BLaER1 treated with 17β-estradiol and CSF1 and Interleukin-3, amounts not matched to agents 10 nM and 100 nM (cell line): ENCODE measurements at regions not wholly inside any gene's neighbourhood (a gene's known extent, or its start where the extent isn't known, plus 50 kb on each side); places are given as distances from the start of the nearest gene placed in this dataset.

ENCODE experiments used
- H3K27ac ChIP-seq, 11 experiments: shearing (Covaris generic); formaldehyde crosslinking; 2 replicates each; pipeline ENCODE4 v1.8.1; 2022
- H3K27me3 ChIP-seq, 11 experiments: shearing (Covaris generic); formaldehyde crosslinking; 2 replicates each; pipeline ENCODE4 v1.8.1; 2022
- H3K36me3 ChIP-seq, 11 experiments: shearing (Covaris generic); formaldehyde crosslinking; 2 replicates each; pipeline ENCODE4 v1.8.1; 2022
- H3K4me1 ChIP-seq, 10 experiments: shearing (Covaris generic); formaldehyde crosslinking; 2 replicates each; pipeline ENCODE4 v1.8.1; 2022
- H3K4me2 ChIP-seq, 11 experiments: shearing (Covaris generic); formaldehyde crosslinking; 2 replicates each; pipeline ENCODE4 v1.8.1; 2022
- H3K4me3 ChIP-seq, 10 experiments: shearing (Covaris generic); formaldehyde crosslinking; 2 replicates each; pipeline ENCODE4 v1.8.1; 2022
- H3K9ac ChIP-seq, 11 experiments: shearing (Covaris generic); formaldehyde crosslinking; 2 replicates each; pipeline ENCODE4 v1.8.1; 2022
- H3K9me3 ChIP-seq, 11 experiments: shearing (Covaris generic); formaldehyde crosslinking; replicated peaks in 1 of 11; 2 replicates each; pipeline ENCODE4 v1.8.1; 2022
- H4K20me1 ChIP-seq, 11 experiments: shearing (Covaris generic); formaldehyde crosslinking; 2 replicates each; pipeline ENCODE4 v1.8.1; 2022
- Cebpa-rat ChIP-seq, 11 experiments: shearing (Covaris generic); IDR thresholded peaks; 2 replicates each; pipeline ENCODE4 v1.8.1; 2022

- H3K27ac ChIP-seq = no peak overlapping the region
- H3K9ac ChIP-seq = no peak overlapping the region
- H3K27me3 ChIP-seq = no peaks in the 10 kb centered on the region
- no peaks in the 10 kb centered on the region for H3K4me1 ChIP-seq
- H3K4me2 ChIP-seq = no peak overlapping the region
- H3K36me3 ChIP-seq = no peaks in the 10 kb centered on the region
- no peaks in the 10 kb centered on the region for H4K20me1 ChIP-seq
- TF ChIP-seq Cebpa-rat (IDR thresholded peaks at IDR 0.05) = no peak
- no peak overlapping the region for H3K4me3 ChIP-seq
- peaks cover 0 to 9% (median 1%) of the 10 kb centered on the region in 11 experiments; a peak in 8 of 22 replicates for H3K9me3 ChIP-seq
Measured at GRCh38 chr5:163825661-163826060, 320.2 kb downstream of the MAT2B start.

GRCh38 chr5:163826201-163826600 is 320.8 kb downstream of the MAT2B start:
- TF ChIP-seq Cebpa-rat (IDR thresholded peaks at IDR 0.05) = no peak
- no peaks in the 10 kb centered on the region for H3K4me1 ChIP-seq
- H3K9ac ChIP-seq = no peak overlapping the region
- no peak overlapping the region for H3K4me3 ChIP-seq
- no peak overlapping the region for H3K4me2 ChIP-seq
- no peak overlapping the region for H3K27ac ChIP-seq
- no peaks in the 10 kb centered on the region for H3K36me3 ChIP-seq
- H3K9me3 ChIP-seq = peaks cover 0 to 7% (median 0%) of the 10 kb centered on the region in 11 experiments; a peak in 5 of 22 replicates
- H3K27me3 ChIP-seq = no peaks in the 10 kb centered on the region
- H4K20me1 ChIP-seq = no peaks in the 10 kb centered on the region

GRCh38 chr5:163832155-163832554 is 326.7 kb downstream of the MAT2B start:
- Histone ChIP-seq H3K27ac (no peak overlapping the region), H3K9ac (no peak overlapping the region), H3K9me3 (peaks cover 0 to 2% (median under 1%) of the 10 kb centered on the region in 11 experiments; a peak in 6 of 22 replicates), H3K4me2 (no peak overlapping the region), H3K4me3 (no peak overlapping the region), H3K36me3 (no peaks in the 10 kb centered on the region), H3K27me3 (no peaks in the 10 kb centered on the region), H4K20me1 (no peaks in the 10 kb centered on the region), H3K4me1 (peaks cover 0 to 4% (median 2%) of the 10 kb centered on the region in 10 experiments; a peak in 16 of 20 replicates)
- TF ChIP-seq Cebpa-rat (IDR thresholded peaks at IDR 0.05) = no peak

- no peak for TF ChIP-seq Cebpa-rat (IDR thresholded peaks at IDR 0.05)
- Histone ChIP-seq H3K36me3 (no peaks in the 10 kb centered on the region), H3K9me3 (peaks cover 4 to 17% (median 9%) of the 10 kb centered on the region in 11 experiments; a peak in 10 of 22 replicates), H3K27me3 (no peaks in the 10 kb centered on the region), H4K20me1 (no peaks in the 10 kb centered on the region), H3K4me2 (no peak overlapping the region), H3K9ac (no peak overlapping the region), H3K4me1 (peaks cover 0 to 13% (median 9%) of the 10 kb centered on the region in 10 experiments; a peak in 16 of 20 replicates), H3K27ac (no peak overlapping the region), H3K4me3 (no peak overlapping the region)
Measured at GRCh38 chr5:163838738-163839137, 333.3 kb downstream of the MAT2B start.

- Histone ChIP-seq H3K9me3 (no peaks in the 10 kb centered on the region), H3K9ac (no peak overlapping the region), H3K4me2 (no peak overlapping the region), H3K27ac (no peak overlapping the region), H3K27me3 (no peaks in the 10 kb centered on the region), H4K20me1 (no peaks in the 10 kb centered on the region), H3K4me1 (no peaks in the 10 kb centered on the region), H3K36me3 (no peaks in the 10 kb centered on the region), H3K4me3 (no peak overlapping the region)
- TF ChIP-seq Cebpa-rat (IDR thresholded peaks at IDR 0.05) = no peak
Measured at GRCh38 chr5:163846512-163846911, 341.1 kb downstream of the MAT2B start.

GRCh38 chr5:163855754-163856153 is 350.3 kb downstream of the MAT2B start:
- no peaks in the 10 kb centered on the region for H4K20me1 ChIP-seq
- H3K27ac ChIP-seq = no peak overlapping the region
- H3K9ac ChIP-seq = no peak overlapping the region
- no peaks in the 10 kb centered on the region for H3K36me3 ChIP-seq
- H3K4me1 ChIP-seq = no peaks in the 10 kb centered on the region
- H3K27me3 ChIP-seq = no peaks in the 10 kb centered on the region
- no peak overlapping the region for H3K4me3 ChIP-seq
- TF ChIP-seq Cebpa-rat (IDR thresholded peaks at IDR 0.05) = no peak
- no peak overlapping the region for H3K4me2 ChIP-seq
- H3K9me3 ChIP-seq = peaks cover 22 to 75% (median 37%) of the 10 kb centered on the region in 11 experiments

GRCh38 chr5:163861670-163862069 is 356.3 kb downstream of the MAT2B start:
- Histone ChIP-seq H3K4me1 (peaks cover 0 to 4% (median 0%) of the 10 kb centered on the region in 10 experiments; a peak in 1 of 20 replicates), H3K4me3 (no peak overlapping the region), H3K27me3 (no peaks in the 10 kb centered on the region), H3K36me3 (no peaks in the 10 kb centered on the region), H4K20me1 (no peaks in the 10 kb centered on the region), H3K9me3 (peaks cover 5 to 35% (median 12%) of the 10 kb centered on the region in 11 experiments), H3K9ac (no peak overlapping the region), H3K27ac (no peak overlapping the region), H3K4me2 (no peak overlapping the region)
- TF ChIP-seq Cebpa-rat (IDR thresholded peaks at IDR 0.05) = no peak

- Histone ChIP-seq H3K4me2 (no peak overlapping the region), H4K20me1 (no peaks in the 10 kb centered on the region), H3K4me3 (no peak overlapping the region), H3K9ac (no peak overlapping the region), H3K4me1 (no peaks in the 10 kb centered on the region), H3K27me3 (no peaks in the 10 kb centered on the region), H3K36me3 (no peaks in the 10 kb centered on the region), H3K9me3 (no peaks in the 10 kb centered on the region), H3K27ac (no peak overlapping the region)
- no peak for TF ChIP-seq Cebpa-rat (IDR thresholded peaks at IDR 0.05)
Measured at GRCh38 chr5:163867324-163867723, 361.9 kb downstream of the MAT2B start.

GRCh38 chr5:163867738-163868137 is 362.3 kb downstream of the MAT2B start:
- no peaks in the 10 kb centered on the region for H3K9me3 ChIP-seq
- no peaks in the 10 kb centered on the region for H3K4me1 ChIP-seq
- H4K20me1 ChIP-seq = no peaks in the 10 kb centered on the region
- H3K27ac ChIP-seq = no peak overlapping the region
- H3K9ac ChIP-seq = no peak overlapping the region
- no peaks in the 10 kb centered on the region for H3K27me3 ChIP-seq
- no peak overlapping the region for H3K4me2 ChIP-seq
- H3K4me3 ChIP-seq = no peak overlapping the region
- no peak for TF ChIP-seq Cebpa-rat (IDR thresholded peaks at IDR 0.05)
- no peaks in the 10 kb centered on the region for H3K36me3 ChIP-seq

- Histone ChIP-seq H3K4me1 (peaks cover 0 to 5% (median 0%) of the 10 kb centered on the region in 10 experiments; a peak in 6 of 20 replicates), H3K9me3 (no peaks in the 10 kb centered on the region), H3K27me3 (no peaks in the 10 kb centered on the region), H3K27ac (no peak overlapping the region), H3K4me2 (no peak overlapping the region), H4K20me1 (no peaks in the 10 kb centered on the region), H3K9ac (no peak overlapping the region), H3K36me3 (no peaks in the 10 kb centered on the region), H3K4me3 (no peak overlapping the region)
- TF ChIP-seq Cebpa-rat (IDR thresholded peaks at IDR 0.05) = no peak
Measured at GRCh38 chr5:163869581-163869980, 364.2 kb downstream of the MAT2B start.
